ENCODE measurements at regions not wholly inside any gene's neighbourhood (a gene's known extent, or its start where the extent isn't known, plus 50 kb on each side); places are given as distances from the start of the nearest gene placed in this dataset.

DNA sequence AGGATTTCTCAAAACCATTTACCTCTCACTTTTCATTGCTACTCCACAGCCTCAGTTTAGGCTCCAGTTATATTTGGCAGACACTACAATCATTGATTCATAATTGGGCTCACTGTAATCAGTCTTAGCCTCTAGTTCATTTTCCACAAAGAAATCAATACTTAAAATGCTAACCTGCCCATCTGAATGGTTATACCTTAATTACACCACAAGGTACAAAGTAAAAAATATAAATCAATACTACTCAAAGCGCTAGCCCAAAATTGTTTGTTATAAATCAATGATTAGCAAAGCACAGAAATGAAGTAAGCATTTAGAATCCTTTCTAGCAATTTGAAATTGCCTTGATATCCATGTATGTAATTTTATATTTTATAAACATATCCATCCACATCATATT lies 222.6 kb upstream of the NDST3 start:
- H3K4me1 Mint-ChIP-seq = peaks cover 13 to 14% of the 10 kb centered on the region in 2 experiments; a peak in 3 of 4 replicates

More for the DNA sequence above, 222.6 kb upstream of the NDST3 start:
- H2BK20ac ChIP-seq (ENCODE audit: low read depth, low read length, poor library complexity, severe bottlenecking) = no peak overlapping the region
- H3K79me1 ChIP-seq (ENCODE audit: insufficient read depth, low read depth, low read length, poor library complexity, severe bottlenecking) = no peaks in the 10 kb centered on the region
- no peak overlapping the region for H3K4ac ChIP-seq (ENCODE audit: low read depth, low read length)
- no peak overlapping the region for H3K4me2 ChIP-seq (ENCODE audit: insufficient read depth, insufficient read length, low read length)
- no peaks in the 10 kb centered on the region for H3K4me1 ChIP-seq (ENCODE audit: insufficient read depth, low read length)
- no peak overlapping the region for H2BK15ac ChIP-seq (ENCODE audit: low read depth, low read length)
- H2AK5ac ChIP-seq (ENCODE audit: insufficient read length, low read length) = no peak overlapping the region
- WGBS (ENCODE audit: extremely low coverage, insufficient read length, low lambda C conversion rate) = no CpG with 5 or more reads among the region's 1 CpG
- no peak overlapping the region for H3T11ph ChIP-seq (ENCODE audit: low read length)
- no peak overlapping the region for H2BK12ac ChIP-seq (ENCODE audit: insufficient read length, low read depth, low read length)
- no peak overlapping the region for H2BK120ac ChIP-seq (ENCODE audit: low read depth, low read length, poor library complexity, severe bottlenecking)
- no peak for DNase-seq
- no peak overlapping the region for H3K23ac ChIP-seq (ENCODE audit: insufficient read length, low read depth, low read length)
- no peak overlapping the region for H3K14ac ChIP-seq (ENCODE audit: insufficient read depth, low read length)
- H3K9ac ChIP-seq (ENCODE audit: extremely low read depth, insufficient read length, low read length) = no peak overlapping the region
- no peak for TF ChIP-seq CTCF (conservative IDR thresholded peaks at IDR 0.05)
- Mint-ChIP-seq H3K9me3 (no peaks in the 10 kb centered on the region; a peak in 1 of 5 replicates), H3K36me3 (ENCODE audit: insufficient read depth in 1 of 3, low read depth in 3 of 3) (no peaks in the 10 kb centered on the region), H3K4me3 (no peak overlapping the region), H3K27me3 (ENCODE audit: low read depth) (no peaks in the 10 kb centered on the region), H3K27ac (no peak overlapping the region)
- H4K5ac ChIP-seq (ENCODE audit: insufficient read length, low read depth, low read length) = no peak overlapping the region
- H2BK5ac ChIP-seq (ENCODE audit: insufficient read length, low read length) = no peak overlapping the region
- H4K8ac ChIP-seq (replicated peaks; ENCODE audit: insufficient read length, low read depth, low read length) = no peak overlapping the region
- H3K56ac ChIP-seq (ENCODE audit: insufficient read length, low read depth, low read length) = no peak overlapping the region
- no peak overlapping the region for H3K18ac ChIP-seq (ENCODE audit: insufficient read length, low read depth, low read length)
- no peak overlapping the region for H4K91ac ChIP-seq (ENCODE audit: insufficient read length, low read depth, low read length)
- H3K27ac ChIP-seq (ENCODE audit: insufficient read length, low read depth, low read length) = no peak overlapping the region
- no peaks in the 10 kb centered on the region for H3K23me2 ChIP-seq (ENCODE audit: insufficient read length, low read depth, low read length, poor library complexity, severe bottlenecking)
- H3K9me3 ChIP-seq (ENCODE audit: control insufficient read depth, low read depth, low read length) = no peaks in the 10 kb centered on the region
- H3K79me2 ChIP-seq (ENCODE audit: insufficient read depth, low read length) = no peaks in the 10 kb centered on the region
- no peak overlapping the region for H2AFZ ChIP-seq (ENCODE audit: low read length)
- H4K20me1 ChIP-seq (ENCODE audit: control insufficient read depth, insufficient read depth, insufficient read length) = no peaks in the 10 kb centered on the region
- no peaks in the 10 kb centered on the region for H3K27me3 ChIP-seq (ENCODE audit: insufficient read depth, low read length)

All from H9 (cell line).